ENCODE measurements at regions not wholly inside any gene's neighbourhood (a gene's known extent, or its start where the extent isn't known, plus 50 kb on each side); places are given as distances from the start of the nearest gene placed in this dataset.
"Not testable (repeated sequence)": the region's sequence is repeated elsewhere in the genome, so short reads cannot be mapped to it uniquely, and the experiment has no call there.

GRCh38 chr14:56422221-56422620 lies 157.4 kb upstream of the TMEM260 start:
- no peak for DNase-seq (ENCODE audit: low read depth)

GRCh38 chr14:56422703-56423213 lies 156.8 kb upstream of the TMEM260 start:
- DNase-seq (ENCODE audit: low read depth), result peak; percentile 73

GRCh38 chr14:56423544-56423943 lies 156.1 kb upstream of the TMEM260 start:
- DNase-seq (ENCODE audit: low read depth), result peak; percentile 69

GRCh38 chr14:56431013-56431412 lies 148.6 kb upstream of the TMEM260 start:
- no peak for DNase-seq (ENCODE audit: low read depth)

GRCh38 chr14:56449670-56450213 lies 129.9 kb upstream of the TMEM260 start:
- no peak for DNase-seq (ENCODE audit: low read depth)

- DNase-seq (ENCODE audit: low read depth), result no peak
These were observed 126.7 kb upstream of the TMEM260 start for GRCh38 chr14:56452940-56453339.

GRCh38 chr14:56454680-56455079 lies 124.9 kb upstream of the TMEM260 start:
- not testable (repeated sequence) for DNase-seq (ENCODE audit: low read depth)

GRCh38 chr14:56460469-56460868 lies 119.1 kb upstream of the TMEM260 start:
- no peak for DNase-seq (ENCODE audit: low read depth)

- DNase-seq (ENCODE audit: low read depth), result no peak
These were observed 118.0 kb upstream of the TMEM260 start for GRCh38 chr14:56461276-56462275.

- DNase-seq (ENCODE audit: low read depth), result no peak
These were observed 116.2 kb upstream of the TMEM260 start for GRCh38 chr14:56463271-56463890.

- no peak for DNase-seq (ENCODE audit: low read depth)
These were observed 108.5 kb upstream of the TMEM260 start for GRCh38 chr14:56471056-56471455.

- peak; percentile 51 for DNase-seq (ENCODE audit: low read depth)
These were observed 105.1 kb upstream of the TMEM260 start for GRCh38 chr14:56474419-56475022.

GRCh38 chr14:56482310-56482911 lies 97.2 kb upstream of the TMEM260 start:
- DNase-seq (ENCODE audit: low read depth), result peak; percentile 18

- DNase-seq (ENCODE audit: low read depth), result peak; percentile 34
These were observed 92.4 kb upstream of the TMEM260 start for GRCh38 chr14:56487090-56487667.

- peak; percentile 66 for DNase-seq (ENCODE audit: low read depth)
These were observed 91.8 kb upstream of the TMEM260 start for GRCh38 chr14:56487761-56488160.

GRCh38 chr14:56488306-56488705 lies 91.3 kb upstream of the TMEM260 start:
- no peak for DNase-seq (ENCODE audit: low read depth)

- DNase-seq (ENCODE audit: low read depth), result peak; percentile 34
These were observed 89.2 kb upstream of the TMEM260 start for GRCh38 chr14:56490379-56490778.

GRCh38 chr14:56491299-56492285 lies 88.0 kb upstream of the TMEM260 start:
- peak; percentile 53 for DNase-seq (ENCODE audit: low read depth)

- no peak for DNase-seq (ENCODE audit: low read depth)
These were observed 85.4 kb upstream of the TMEM260 start for GRCh38 chr14:56494167-56494566.

GRCh38 chr14:56498112-56498511 lies 81.5 kb upstream of the TMEM260 start:
- DNase-seq (ENCODE audit: low read depth), result no peak

Data from EH (cell line).